ENCODE measurements at regions not wholly inside any gene's neighbourhood (a gene's known extent, or its start where the extent isn't known, plus 50 kb on each side); places are given as distances from the start of the nearest gene placed in this dataset.

DNA sequence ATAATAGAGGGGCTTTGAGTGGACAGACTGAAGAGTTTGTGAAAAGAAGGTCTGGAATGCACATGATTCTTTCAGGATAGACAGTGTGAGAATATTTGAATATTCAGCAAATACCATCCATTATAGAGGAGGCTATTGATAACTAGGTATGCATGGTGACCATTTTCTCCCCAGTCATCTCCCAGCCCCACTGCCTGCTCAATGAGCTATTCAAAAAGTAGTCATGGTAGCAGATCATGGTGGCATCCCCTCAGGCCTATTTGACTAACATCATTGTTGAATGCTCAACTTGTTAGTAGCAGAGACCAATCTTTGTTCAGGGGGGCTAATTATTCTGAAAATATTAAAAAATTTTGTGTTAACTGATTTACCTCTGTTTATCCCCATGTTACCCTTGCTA lies 311.6 kb downstream of the S1PR1 start:
- TF ChIP-seq, protein P1, sequence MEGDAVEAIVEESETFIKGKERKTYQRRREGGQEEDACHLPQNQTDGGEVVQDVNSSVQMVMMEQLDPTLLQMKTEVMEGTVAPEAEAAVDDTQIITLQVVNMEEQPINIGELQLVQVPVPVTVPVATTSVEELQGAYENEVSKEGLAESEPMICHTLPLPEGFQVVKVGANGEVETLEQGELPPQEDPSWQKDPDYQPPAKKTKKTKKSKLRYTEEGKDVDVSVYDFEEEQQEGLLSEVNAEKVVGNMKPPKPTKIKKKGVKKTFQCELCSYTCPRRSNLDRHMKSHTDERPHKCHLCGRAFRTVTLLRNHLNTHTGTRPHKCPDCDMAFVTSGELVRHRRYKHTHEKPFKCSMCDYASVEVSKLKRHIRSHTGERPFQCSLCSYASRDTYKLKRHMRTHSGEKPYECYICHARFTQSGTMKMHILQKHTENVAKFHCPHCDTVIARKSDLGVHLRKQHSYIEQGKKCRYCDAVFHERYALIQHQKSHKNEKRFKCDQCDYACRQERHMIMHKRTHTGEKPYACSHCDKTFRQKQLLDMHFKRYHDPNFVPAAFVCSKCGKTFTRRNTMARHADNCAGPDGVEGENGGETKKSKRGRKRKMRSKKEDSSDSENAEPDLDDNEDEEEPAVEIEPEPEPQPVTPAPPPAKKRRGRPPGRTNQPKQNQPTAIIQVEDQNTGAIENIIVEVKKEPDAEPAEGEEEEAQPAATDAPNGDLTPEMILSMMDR (IDR thresholded peaks at IDR 0.05): no peak
- no peak for TF ChIP-seq EZH2 (IDR thresholded peaks at IDR 0.05)

Data from neural progenitor cell (in vitro differentiated cells).